GM12878 (cell line): ENCODE measurements at regions not wholly inside any gene's neighbourhood (a gene's known extent, or its start where the extent isn't known, plus 50 kb on each side); places are given as distances from the start of the nearest gene placed in this dataset.

Experiments
- ATAC-seq: fragments of 200-7000 bp; cut with Tn5 transposase; 3 replicates; pipeline ENCODE4 v1.9.1; 2020; ENCODE audit warnings: mild to moderate bottlenecking, moderate library complexity
- BruUV-seq: library from RNA; stranded (reverse); fragments of 400-500 nt; replicated peaks from 2 replicates; lab custom pipeline; 2021; lab: Mats Ljungman, UMichigan
- CTCF ChIA-PET: fragments of 300-600 bp; sonication (Branson Sonifier 250); formaldehyde crosslinking; extraction: SDS; loops from one replicate; lab custom pipeline; 2021; ENCODE audit warnings: inconsistent platforms; lab: Yijun Ruan, JAX
- POLR2A ChIA-PET: fragments of 350-600 bp; formaldehyde crosslinking; extraction: SDS; loops from one replicate; lab custom pipeline; 2021; ENCODE audit warnings: inconsistent platforms; lab: Charles Lee
- RAD21 ChIA-PET: fragments of 300-600 bp; sonication (Branson Sonifier 250); formaldehyde crosslinking; loops from one replicate; lab custom pipeline; 2023; ENCODE audit warnings: antibody characterized with exemption; ENCODE audit not compliant: unreplicated experiment; lab: Charles Lee
- SMC1A ChIA-PET: fragments of 300-600 bp; sonication (Branson Sonifier 250); formaldehyde crosslinking; loops from one replicate; lab custom pipeline; 2023; ENCODE audit not compliant: unreplicated experiment, uncharacterized antibody; lab: Charles Lee
- DNase-seq: peaks from one replicate; pipeline ENCODE4 v3.0.0-alpha.2; 2011; ENCODE audit warnings: low read depth, low spot score
- FAIRE-seq: peaks from 3 replicates; lab custom pipeline; 2011; peaks lifted over from hg19 to GRCh38; lab: Jason Lieb, UNC
- H2AFZ ChIP-seq: 2 replicates; pipeline ENCODE4 v1.6.0; 2011; ENCODE audit warnings: low read depth, low read length, control low read depth; ENCODE audit not compliant: control insufficient read depth
- H3K27ac ChIP-seq: 2 replicates; pipeline ENCODE4 v1.5.1; 2011; ENCODE audit warnings: control low read depth; ENCODE audit not compliant: control insufficient read depth, insufficient read depth
- H3K27me3 ChIP-seq, 2 experiments: replicated peaks in 1 of 2; 2 replicates each; pipeline versions ENCODE4 v1.6.0 to v1.6.1; 2011; ENCODE audit warnings: low read length in 1 of 2; ENCODE audit not compliant: control insufficient read depth in 2 of 2, insufficient read depth in 2 of 2
- H3K36me3 ChIP-seq, 2 experiments: 2 replicates each; pipeline ENCODE4 v1.5.1; 2011; ENCODE audit warnings: low read length in 1 of 2; ENCODE audit not compliant: control insufficient read depth in 2 of 2, insufficient read depth in 2 of 2
- H3K4me1 ChIP-seq: 2 replicates; pipeline ENCODE4 v1.6.1; 2011; ENCODE audit warnings: mild to moderate bottlenecking, low read length, moderate library complexity, mixed read lengths; ENCODE audit not compliant: control insufficient read depth, insufficient read depth
- H3K4me2 ChIP-seq: 2 replicates; pipeline ENCODE4 v1.6.0; 2011; ENCODE audit warnings: control low read depth; ENCODE audit not compliant: control insufficient read depth, insufficient read depth
- H3K4me3 ChIP-seq: fragments of 200-600 bp; sonication (generic); 2 replicates; pipeline ENCODE4 v1.5.1; 2016
- H3K79me2 ChIP-seq: 2 replicates; pipeline ENCODE4 v1.6.0; 2011; ENCODE audit warnings: low read length; ENCODE audit not compliant: control insufficient read depth, insufficient read depth
- H3K9ac ChIP-seq: 2 replicates; pipeline ENCODE4 v1.8.0; 2011; ENCODE audit warnings: low read length, control low read depth, mixed read lengths; ENCODE audit not compliant: control insufficient read depth, insufficient read depth
- H3K9me3 ChIP-seq: replicated peaks from 3 replicates; pipeline ENCODE4 v1.5.1; 2011; ENCODE audit warnings: mild to moderate bottlenecking, low read length; ENCODE audit not compliant: control insufficient read depth, insufficient read depth
- H4K20me1 ChIP-seq: 2 replicates; pipeline ENCODE4 v1.6.0; 2011; ENCODE audit not compliant: control insufficient read depth, insufficient read depth
- CUX1 ChIP-seq: IDR thresholded peaks from 2 replicates; pipeline ENCODE4 v1.6.1; 2012; ENCODE audit warnings: improper control_type of control experiment, low read depth, low read length; ENCODE audit not compliant: insufficient replicate concordance
- IKZF2 ChIP-seq, 2 experiments: fragments of 450-650 bp; IDR thresholded peaks; 2 replicates each; pipeline ENCODE4 v1.6.1; 2017; ENCODE audit warnings: mild to moderate bottlenecking in 2 of 2, moderate library complexity in 2 of 2
- IRF4 ChIP-seq: IDR thresholded peaks from 2 replicates; pipeline ENCODE4 v1.6.1; 2011; ENCODE audit warnings: low read depth, low read length
- RBBP5 ChIP-seq: fragments of 200-600 bp; sonication (generic); conservative IDR thresholded peaks from 2 replicates; pipeline ENCODE4 v1.6.1; 2016
- USF1 ChIP-seq: IDR thresholded peaks from 2 replicates; pipeline ENCODE4 v1.6.1; 2011; ENCODE audit warnings: borderline replicate concordance, low read depth, mild to moderate bottlenecking, moderate library complexity, mixed read lengths, low read length; ENCODE audit not compliant: insufficient read depth; ENCODE audit errors: extremely low read length
- YY1 ChIP-seq: IDR thresholded peaks from 2 replicates; pipeline ENCODE4 v1.6.1; 2011; ENCODE audit warnings: low read depth, mild to moderate bottlenecking, low read length
- ZNF24 ChIP-seq: fragments of 450-650 bp; IDR thresholded peaks from 2 replicates; pipeline ENCODE4 v1.6.1; 2017; ENCODE audit warnings: antibody characterized with exemption, mild to moderate bottlenecking
- WGBS: methylation state at CpG from one replicate; pipeline ENCODE4 v1.1.6; 2016; ENCODE audit warnings: low lambda C conversion rate; ENCODE audit not compliant: insufficient replicate concordance, insufficient coverage; ENCODE audit errors: missing lambda C conversion rate; 5-methylcytosine and 5-hydroxymethylcytosine counted together
- in situ Hi-C: fragments of 300-500 bp; cut with MboI; formaldehyde crosslinking; loops from 9 replicates; pipeline ENCODE4 v1.14.3; 2018; ENCODE audit warnings: mixed read lengths
- intact Hi-C: fragments of 100-400 bp; cut with micrococcal nuclease; formaldehyde crosslinking; loops from one replicate; pipeline ENCODE4 v1.14.2; 2022; ENCODE audit not compliant: unreplicated experiment

GRCh38 chrX:13109817-13110216, 65.4 kb upstream of the FAM9C start (continued):
- TF ChIP-seq CUX1 (no peak), YY1 (no peak), IKZF2 (IDR thresholded peaks at IDR 0.05) (no peak), USF1 (no peak)

GRCh38 chrX:13103914-13104274, 59.5 kb upstream of the FAM9C start:
- no peaks in the 10 kb centered on the region for H3K36me3 ChIP-seq
- H3K27me3 ChIP-seq = no peaks in the 10 kb centered on the region
- no peak overlapping the region for H3K27ac ChIP-seq
- 100% methylated on average over 2 of the region's 2 CpGs for WGBS
- DNase-seq (no peak), ATAC-seq (no peak), FAIRE-seq (peak; percentile 92)
- no peaks in the 10 kb centered on the region for H3K4me1 ChIP-seq
- H3K9me3 ChIP-seq = no peaks in the 10 kb centered on the region; the same call in 2 of the 3 replicates
- BruUV-seq = no TSS peak
- ChIA-PET SMC1A (interaction anchor here (1.1 to 1.4 kb wide), 2 partner anchors 9 to 152 kb away, joined by 4 read pairs; no protein-coding TSS in a partner anchor), POLR2A (no interaction called here), RAD21 (no interaction called here), CTCF (interaction anchor here (1.1 to 1.3 kb wide), 3 partner anchors 11 to 384 kb away, joined by 3 to 4 read pairs (median 4); no protein-coding TSS in a partner anchor)
- in situ Hi-C loops = loop anchor here (10.0 kb wide), 1 partner anchor 541 kb away; no protein-coding TSS in a partner anchor
- H3K9ac ChIP-seq = no peak overlapping the region
- no peak overlapping the region for H2AFZ ChIP-seq
- TF ChIP-seq RBBP5 = no peak
- no peak for TF ChIP-seq IRF4
- TF ChIP-seq ZNF24 = no peak
- no peaks in the 10 kb centered on the region for H3K79me2 ChIP-seq
- H3K4me2 ChIP-seq = no peak overlapping the region
- no peaks in the 10 kb centered on the region for H4K20me1 ChIP-seq
- no peak overlapping the region for H3K4me3 ChIP-seq
- intact Hi-C loops = no loop called here
